ENCODE measurements at regions not wholly inside any gene's neighbourhood (a gene's known extent, or its start where the extent isn't known, plus 50 kb on each side); places are given as distances from the start of the nearest gene placed in this dataset.

GRCh38 chr4:129167640-129168260, 71.8 kb downstream of the C4orf33 start:
- no peak for DNase-seq (ENCODE audit: extremely low read depth in 1 of 2, low read depth in 1 of 2)

- DNase-seq (ENCODE audit: extremely low read depth in 1 of 2, low read depth in 1 of 2) = no peak
Measured at GRCh38 chr4:129172181-129172580, 76.2 kb downstream of the C4orf33 start.

- DNase-seq (ENCODE audit: extremely low read depth in 1 of 2, low read depth in 1 of 2) = no peak
Measured at GRCh38 chr4:129176864-129177263, 80.9 kb downstream of the C4orf33 start.

- no peak for DNase-seq (ENCODE audit: extremely low read depth in 1 of 2, low read depth in 1 of 2)
Measured at GRCh38 chr4:129179276-129179675, 83.3 kb downstream of the C4orf33 start.

- no peak for DNase-seq (ENCODE audit: extremely low read depth in 1 of 2, low read depth in 1 of 2)
Measured at GRCh38 chr4:129189630-129190029, 93.7 kb downstream of the C4orf33 start.

GRCh38 chr4:129193357-129194100, 97.6 kb downstream of the C4orf33 start:
- no peak for DNase-seq (ENCODE audit: extremely low read depth in 1 of 2, low read depth in 1 of 2)

GRCh38 chr4:129208481-129208880, 112.5 kb downstream of the C4orf33 start:
- no peak for DNase-seq (ENCODE audit: extremely low read depth in 1 of 2, low read depth in 1 of 2)

- no peak for DNase-seq (ENCODE audit: extremely low read depth in 1 of 2, low read depth in 1 of 2)
Measured at GRCh38 chr4:129213692-129214091, 117.7 kb downstream of the C4orf33 start.

GRCh38 chr4:129218360-129218759, 122.4 kb downstream of the C4orf33 start:
- no peak for DNase-seq (ENCODE audit: extremely low read depth in 1 of 2, low read depth in 1 of 2)

GRCh38 chr4:129218897-129219296, 122.9 kb downstream of the C4orf33 start:
- DNase-seq (ENCODE audit: extremely low read depth in 1 of 2, low read depth in 1 of 2) = no peak

GRCh38 chr4:129220254-129220653, 124.3 kb downstream of the C4orf33 start:
- DNase-seq (ENCODE audit: extremely low read depth in 1 of 2, low read depth in 1 of 2) = no peak

- DNase-seq (ENCODE audit: extremely low read depth in 1 of 2, low read depth in 1 of 2) = no peak
Measured at GRCh38 chr4:129223945-129224344, 128.0 kb downstream of the C4orf33 start.

GRCh38 chr4:129230846-129231245, 134.9 kb downstream of the C4orf33 start:
- DNase-seq (ENCODE audit: extremely low read depth in 1 of 2, low read depth in 1 of 2) = no peak

GRCh38 chr4:129231945-129232588, 136.1 kb downstream of the C4orf33 start:
- no peak for DNase-seq (ENCODE audit: extremely low read depth in 1 of 2, low read depth in 1 of 2)

- DNase-seq (ENCODE audit: extremely low read depth in 1 of 2, low read depth in 1 of 2) = no peak
Measured at GRCh38 chr4:129232589-129233337, 136.8 kb downstream of the C4orf33 start.

- no peak for DNase-seq (ENCODE audit: extremely low read depth in 1 of 2, low read depth in 1 of 2)
Measured at GRCh38 chr4:129233691-129234090, 137.7 kb downstream of the C4orf33 start.

GRCh38 chr4:129236351-129236750, 140.4 kb downstream of the C4orf33 start:
- no peak for DNase-seq (ENCODE audit: extremely low read depth in 1 of 2, low read depth in 1 of 2)

GRCh38 chr4:129239088-129239487, 143.1 kb downstream of the C4orf33 start:
- DNase-seq (ENCODE audit: extremely low read depth in 1 of 2, low read depth in 1 of 2) = no peak

GRCh38 chr4:129240816-129241215, 144.9 kb downstream of the C4orf33 start:
- DNase-seq (ENCODE audit: extremely low read depth in 1 of 2, low read depth in 1 of 2) = no peak

GRCh38 chr4:129246145-129246544, 150.2 kb downstream of the C4orf33 start:
- DNase-seq (ENCODE audit: extremely low read depth in 1 of 2, low read depth in 1 of 2) = no peak

- DNase-seq (ENCODE audit: extremely low read depth in 1 of 2, low read depth in 1 of 2) = no peak
Measured at GRCh38 chr4:129246910-129247461, 151.0 kb downstream of the C4orf33 start.
